H9 (cell line): ENCODE measurements at regions not wholly inside any gene's neighbourhood (a gene's known extent, or its start where the extent isn't known, plus 50 kb on each side); places are given as distances from the start of the nearest gene placed in this dataset.

Experiments
- DNase-seq: peaks from one replicate; pipeline ENCODE4 v3.0.0-alpha.2; 2017
- H2AFZ ChIP-seq: one replicate; pipeline ENCODE4 v1.6.1; 2013; ENCODE audit warnings: mild to moderate bottlenecking, low read length, control low read depth, moderate library complexity
- H2AK5ac ChIP-seq: 2 replicates; pipeline ENCODE4 v1.6.1; 2013; ENCODE audit warnings: low read length, control low read depth, mixed read lengths; ENCODE audit not compliant: insufficient read length
- H2BK120ac ChIP-seq: one replicate; pipeline ENCODE4 v1.6.1; 2013; ENCODE audit warnings: low read depth, mild to moderate bottlenecking, low read length, control low read depth, inconsistent platforms; ENCODE audit not compliant: poor library complexity, severe bottlenecking
- H2BK12ac ChIP-seq: 2 replicates; pipeline ENCODE4 v1.6.1; 2013; ENCODE audit warnings: low read length, control low read depth, mixed read lengths, low read depth; ENCODE audit not compliant: insufficient read length
- H2BK15ac ChIP-seq: 2 replicates; pipeline ENCODE4 v1.6.1; 2013; ENCODE audit warnings: low read depth, low read length, control low read depth
- H2BK20ac ChIP-seq: one replicate; pipeline ENCODE4 v1.6.1; 2013; ENCODE audit warnings: low read depth, mild to moderate bottlenecking, low read length, control low read depth, inconsistent platforms; ENCODE audit not compliant: poor library complexity, severe bottlenecking
- H2BK5ac ChIP-seq: 2 replicates; pipeline ENCODE4 v1.6.1; 2013; ENCODE audit warnings: low read length, control low read depth, mixed read lengths; ENCODE audit not compliant: insufficient read length
- H3K14ac ChIP-seq: 2 replicates; pipeline ENCODE4 v1.6.1; 2013; ENCODE audit warnings: low read length, control low read depth; ENCODE audit not compliant: insufficient read depth
- H3K18ac ChIP-seq: 2 replicates; pipeline ENCODE4 v1.6.1; 2013; ENCODE audit warnings: low read depth, mild to moderate bottlenecking, mixed read lengths, low read length, control low read depth; ENCODE audit not compliant: insufficient read length
- H3K23ac ChIP-seq: 2 replicates; pipeline ENCODE4 v1.6.1; 2013; ENCODE audit warnings: low read length, control low read depth, mixed read lengths, low read depth; ENCODE audit not compliant: insufficient read length
- H3K23me2 ChIP-seq: 2 replicates; pipeline ENCODE4 v1.6.1; 2013; ENCODE audit warnings: low read depth, mild to moderate bottlenecking, mixed read lengths, low read length, control low read depth; ENCODE audit not compliant: insufficient read length, poor library complexity, severe bottlenecking
- H3K27ac ChIP-seq: 2 replicates; pipeline ENCODE4 v1.5.1; 2013; ENCODE audit warnings: low read length, control low read depth, mixed read lengths, low read depth; ENCODE audit not compliant: insufficient read length
- H3K27me3 ChIP-seq: 2 replicates; pipeline ENCODE4 v1.6.1; 2013; ENCODE audit warnings: low read length, control low read depth, inconsistent platforms; ENCODE audit not compliant: insufficient read depth
- H3K4ac ChIP-seq: 2 replicates; pipeline ENCODE4 v1.6.1; 2013; ENCODE audit warnings: low read depth, mild to moderate bottlenecking, control low read depth, inconsistent platforms, low read length, moderate library complexity
- H3K4me1 ChIP-seq: 2 replicates; pipeline ENCODE4 v1.6.1; 2013; ENCODE audit warnings: low read length, control low read depth, inconsistent platforms; ENCODE audit not compliant: insufficient read depth
- H3K4me2 ChIP-seq: 2 replicates; pipeline ENCODE4 v1.6.1; 2013; ENCODE audit warnings: low read length, control low read depth, mixed read lengths; ENCODE audit not compliant: insufficient read length, insufficient read depth
- H3K56ac ChIP-seq: 2 replicates; pipeline ENCODE4 v1.6.1; 2013; ENCODE audit warnings: low read depth, mild to moderate bottlenecking, mixed read lengths, low read length, control low read depth; ENCODE audit not compliant: insufficient read length
- H3K79me1 ChIP-seq: 2 replicates; pipeline ENCODE4 v1.6.1; 2013; ENCODE audit warnings: low read depth, mild to moderate bottlenecking, moderate library complexity, low read length, control low read depth, inconsistent platforms; ENCODE audit not compliant: insufficient read depth, poor library complexity, severe bottlenecking
- H3K79me2 ChIP-seq: 2 replicates; pipeline ENCODE4 v1.6.1; 2013; ENCODE audit warnings: low read length, control low read depth, inconsistent platforms; ENCODE audit not compliant: insufficient read depth
- H3K9ac ChIP-seq: 2 replicates; pipeline ENCODE4 v1.6.1; 2013; ENCODE audit warnings: low read length, control low read depth, mixed read lengths; ENCODE audit not compliant: insufficient read length; ENCODE audit errors: extremely low read depth
- H3K9me3 ChIP-seq: one replicate; pipeline ENCODE4 v1.6.1; 2013; ENCODE audit warnings: low read depth, low read length, inconsistent platforms; ENCODE audit not compliant: control insufficient read depth
- H3T11ph ChIP-seq: one replicate; pipeline ENCODE4 v1.6.1; 2013; ENCODE audit warnings: mild to moderate bottlenecking, low read length, control low read depth, inconsistent platforms
- H4K20me1 ChIP-seq: one replicate; pipeline ENCODE4 v1.6.1; 2013; ENCODE audit not compliant: control insufficient read depth, insufficient read length, insufficient read depth
- H4K5ac ChIP-seq: 2 replicates; pipeline ENCODE4 v1.6.1; 2013; ENCODE audit warnings: low read depth, mild to moderate bottlenecking, mixed read lengths, low read length, control low read depth; ENCODE audit not compliant: insufficient read length
- H4K8ac ChIP-seq: replicated peaks from 2 replicates; pipeline ENCODE4 v1.6.1; 2013; ENCODE audit warnings: low read length, control low read depth, mixed read lengths, low read depth; ENCODE audit not compliant: insufficient read length
- H4K91ac ChIP-seq: 2 replicates; pipeline ENCODE4 v1.6.1; 2013; ENCODE audit warnings: low read depth, mild to moderate bottlenecking, moderate library complexity, mixed read lengths, low read length, control low read depth; ENCODE audit not compliant: insufficient read length
- H3K27ac Mint-ChIP-seq, 3 experiments: 2 replicates in 2 of 3; 3 replicates in 1 of 3; pipeline ENCODE4 v1.8.0; 2020 to 2021; ENCODE audit warnings: mixed read lengths in 3 of 3, mild to moderate bottlenecking in 1 of 3, moderate library complexity in 1 of 3
- H3K27me3 Mint-ChIP-seq: 2 replicates; pipeline ENCODE4 v1.8.0; 2021; ENCODE audit warnings: low read depth, mild to moderate bottlenecking, moderate library complexity, mixed read lengths
- H3K36me3 Mint-ChIP-seq, 3 experiments: 2 replicates in 2 of 3; 3 replicates in 1 of 3; pipeline ENCODE4 v1.8.0; 2020 to 2021; ENCODE audit warnings: low read depth in 3 of 3, mixed read lengths in 3 of 3; ENCODE audit not compliant: insufficient read depth in 1 of 3
- H3K4me1 Mint-ChIP-seq, 2 experiments: 2 replicates each; pipeline ENCODE4 v1.8.0; 2020; ENCODE audit warnings: mixed read lengths in 2 of 2
- H3K4me3 Mint-ChIP-seq, 2 experiments: 2 replicates in 1 of 2; 3 replicates in 1 of 2; pipeline ENCODE4 v1.8.0; 2020 to 2021; ENCODE audit warnings: mild to moderate bottlenecking in 2 of 2, mixed read lengths in 2 of 2, moderate library complexity in 1 of 2
- H3K9me3 Mint-ChIP-seq, 2 experiments: 2 replicates in 1 of 2; 3 replicates in 1 of 2; pipeline ENCODE4 v1.8.0; 2020; ENCODE audit warnings: mild to moderate bottlenecking in 2 of 2, mixed read lengths in 2 of 2, moderate library complexity in 1 of 2
- WGBS: extraction: QIAGEN DNeasy Blood & Tissue Kit; methylation state at CpG from one replicate; pipeline ENCODE4 v1.1.7; 2013; ENCODE audit warnings: missing lambda C conversion rate, low lambda C conversion rate, mixed read lengths; ENCODE audit not compliant: insufficient read length; ENCODE audit errors: extremely low coverage; 5-methylcytosine and 5-hydroxymethylcytosine counted together
- TF ChIP-seq, protein P1 (sequence below): fragments of 200-600 bp; sonication (generic); conservative IDR thresholded peaks from 3 replicates; pipeline ENCODE4 v1.8.0; 2021; ENCODE audit warnings: antibody characterized with exemption, mild to moderate bottlenecking

- H4K20me1 ChIP-seq: no peaks in the 10 kb centered on the region
- H3K56ac ChIP-seq: no peak overlapping the region
- H3K27ac Mint-ChIP-seq: no peak overlapping the region
- H3K4me1 Mint-ChIP-seq: peaks cover 16 to 21% of the 10 kb centered on the region in 2 experiments
- H3K9ac ChIP-seq: no peak overlapping the region
- no peak overlapping the region for H3K27ac ChIP-seq
- TF ChIP-seq, protein P1, sequence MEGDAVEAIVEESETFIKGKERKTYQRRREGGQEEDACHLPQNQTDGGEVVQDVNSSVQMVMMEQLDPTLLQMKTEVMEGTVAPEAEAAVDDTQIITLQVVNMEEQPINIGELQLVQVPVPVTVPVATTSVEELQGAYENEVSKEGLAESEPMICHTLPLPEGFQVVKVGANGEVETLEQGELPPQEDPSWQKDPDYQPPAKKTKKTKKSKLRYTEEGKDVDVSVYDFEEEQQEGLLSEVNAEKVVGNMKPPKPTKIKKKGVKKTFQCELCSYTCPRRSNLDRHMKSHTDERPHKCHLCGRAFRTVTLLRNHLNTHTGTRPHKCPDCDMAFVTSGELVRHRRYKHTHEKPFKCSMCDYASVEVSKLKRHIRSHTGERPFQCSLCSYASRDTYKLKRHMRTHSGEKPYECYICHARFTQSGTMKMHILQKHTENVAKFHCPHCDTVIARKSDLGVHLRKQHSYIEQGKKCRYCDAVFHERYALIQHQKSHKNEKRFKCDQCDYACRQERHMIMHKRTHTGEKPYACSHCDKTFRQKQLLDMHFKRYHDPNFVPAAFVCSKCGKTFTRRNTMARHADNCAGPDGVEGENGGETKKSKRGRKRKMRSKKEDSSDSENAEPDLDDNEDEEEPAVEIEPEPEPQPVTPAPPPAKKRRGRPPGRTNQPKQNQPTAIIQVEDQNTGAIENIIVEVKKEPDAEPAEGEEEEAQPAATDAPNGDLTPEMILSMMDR: no peak
- no peak overlapping the region for H3K4ac ChIP-seq
- no peaks in the 10 kb centered on the region for H3K27me3 ChIP-seq
- H3K79me2 ChIP-seq: no peaks in the 10 kb centered on the region
- no peak overlapping the region for H3K14ac ChIP-seq
- H4K5ac ChIP-seq: no peak overlapping the region
- DNase-seq: no peak
- no peak overlapping the region for H2BK120ac ChIP-seq
- no peak overlapping the region for H4K91ac ChIP-seq
- no peak overlapping the region for H4K8ac ChIP-seq
- no peak overlapping the region for H2BK5ac ChIP-seq
- no peak overlapping the region for H2BK20ac ChIP-seq
- no peaks in the 10 kb centered on the region for H3K36me3 Mint-ChIP-seq
- no peaks in the 10 kb centered on the region for H3K27me3 Mint-ChIP-seq
- peaks cover 0 to 1% of the 10 kb centered on the region in 2 experiments; a peak in 3 of 5 replicates for H3K9me3 Mint-ChIP-seq
- H3K23ac ChIP-seq: no peak overlapping the region
- no peak overlapping the region for H2BK15ac ChIP-seq
- no peak overlapping the region for H2AK5ac ChIP-seq
- no peaks in the 10 kb centered on the region for H3K9me3 ChIP-seq
- no CpG with 5 or more reads among the region's 2 CpGs for WGBS
- no peaks in the 10 kb centered on the region for H3K79me1 ChIP-seq
- peaks cover 5% of the 10 kb centered on the region; the same call in 1 of the 2 replicates for H3K4me1 ChIP-seq
- H3K4me2 ChIP-seq: no peak overlapping the region
- H3T11ph ChIP-seq: no peak overlapping the region
- H3K18ac ChIP-seq: no peak overlapping the region
- H2AFZ ChIP-seq: no peak overlapping the region
- no peaks in the 10 kb centered on the region for H3K23me2 ChIP-seq
- H3K4me3 Mint-ChIP-seq: no peak overlapping the region
- H2BK12ac ChIP-seq: no peak overlapping the region
These were observed 268.8 kb upstream of the ARHGEF26 start for GRCh38 chr3:153852355-153852754.
